8988T (cell line): ENCODE measurements at regions not wholly inside any gene's neighbourhood (a gene's known extent, or its start where the extent isn't known, plus 50 kb on each side); places are given as distances from the start of the nearest gene placed in this dataset.
"Not testable (repeated sequence)": the region's sequence is repeated elsewhere in the genome, so short reads cannot be mapped to it uniquely, and the experiment has no call there.

Experiments
- DNase-seq: peaks from one replicate; pipeline ENCODE4 v3.0.0; 2011

GRCh38 chr5:26386532-26386931 is 651.9 kb downstream of the CDH9 start:
- no peak for DNase-seq

DNA sequence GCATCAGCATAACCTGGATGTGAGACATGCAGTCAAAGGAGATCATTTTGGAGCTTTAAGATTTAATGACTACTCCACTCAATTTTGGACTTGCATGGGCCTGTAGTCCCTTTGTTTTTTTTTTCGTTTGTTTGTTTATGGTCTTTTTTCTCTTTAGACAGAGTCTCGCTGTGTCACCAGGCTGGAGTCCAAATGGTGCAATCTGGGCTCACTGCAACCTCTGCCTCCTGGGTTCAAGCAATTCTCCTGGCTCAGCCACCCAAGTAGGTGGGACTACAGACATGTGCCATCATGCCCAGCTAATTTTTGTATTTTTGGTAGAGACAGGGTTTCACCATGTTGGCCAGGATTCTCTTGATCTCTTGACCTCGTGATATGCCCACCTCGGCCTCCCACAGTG is 673.8 kb downstream of the CDH9 start:
- not testable (repeated sequence) for DNase-seq

GRCh38 chr5:26343801-26344325 is 694.5 kb downstream of the CDH9 start:
- no peak for DNase-seq

DNA sequence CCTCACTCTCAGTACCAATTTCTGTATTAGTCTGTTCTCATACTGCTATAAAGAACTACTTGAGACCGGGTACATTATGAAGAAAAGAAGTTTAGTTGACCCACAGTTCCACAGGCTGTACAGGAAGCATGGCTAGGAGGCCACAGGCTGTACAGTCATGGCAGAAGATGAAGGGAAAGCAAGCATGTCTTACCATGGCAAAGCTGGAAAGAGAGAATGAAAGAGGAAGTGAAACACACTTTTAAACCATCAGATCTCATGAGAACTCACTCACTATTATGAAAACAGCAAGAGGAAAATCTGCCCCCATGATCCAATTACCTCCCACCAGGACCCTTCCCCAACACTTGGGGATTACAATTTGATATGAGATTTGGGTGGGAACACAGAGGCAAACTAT is 698.8 kb downstream of the CDH9 start:
- no peak for DNase-seq

- no peak for DNase-seq
Observed at GRCh38 chr5:26329562-26330189, 708.7 kb downstream of the CDH9 start.

DNA sequence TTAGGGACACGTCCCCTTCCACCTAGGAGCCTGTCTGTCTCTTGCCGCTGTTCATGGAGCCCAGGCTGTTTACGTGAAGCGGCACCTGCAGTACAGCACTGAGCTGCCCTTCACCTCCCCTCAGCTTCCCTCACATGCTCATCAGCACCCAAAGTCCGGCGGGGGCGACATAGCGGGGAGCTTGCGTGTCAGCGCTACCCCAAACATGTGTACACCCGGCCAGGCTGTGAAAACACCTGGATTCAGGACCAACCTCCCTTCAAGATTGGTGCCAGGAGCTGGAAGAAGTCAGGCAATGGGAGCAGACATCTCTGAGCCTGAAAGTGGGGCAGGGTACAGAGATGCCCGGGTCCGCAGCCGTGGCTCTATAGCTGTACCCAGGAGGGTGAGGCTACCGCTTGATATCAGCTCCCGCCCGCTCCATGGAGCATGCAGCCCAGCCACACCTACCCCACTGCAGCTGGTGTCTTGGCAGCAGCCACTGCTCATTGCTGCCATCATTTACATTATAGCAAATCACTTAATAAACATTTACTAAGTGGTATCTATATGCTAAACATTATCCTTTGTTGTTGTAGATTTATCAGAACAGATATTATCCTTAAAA is 712.1 kb downstream of the CDH9 start:
- no peak for DNase-seq

GRCh38 chr5:26325432-26325831 is 713.0 kb downstream of the CDH9 start:
- not testable (repeated sequence) for DNase-seq

- DNase-seq: not testable (repeated sequence)
Observed at GRCh38 chr5:26324273-26324895, 714.0 kb downstream of the CDH9 start.

- no peak for DNase-seq
Observed at GRCh38 chr5:26323794-26324193, 714.6 kb downstream of the CDH9 start.

- no peak for DNase-seq
Observed at GRCh38 chr5:26321278-26321677, 717.1 kb downstream of the CDH9 start.

DNA sequence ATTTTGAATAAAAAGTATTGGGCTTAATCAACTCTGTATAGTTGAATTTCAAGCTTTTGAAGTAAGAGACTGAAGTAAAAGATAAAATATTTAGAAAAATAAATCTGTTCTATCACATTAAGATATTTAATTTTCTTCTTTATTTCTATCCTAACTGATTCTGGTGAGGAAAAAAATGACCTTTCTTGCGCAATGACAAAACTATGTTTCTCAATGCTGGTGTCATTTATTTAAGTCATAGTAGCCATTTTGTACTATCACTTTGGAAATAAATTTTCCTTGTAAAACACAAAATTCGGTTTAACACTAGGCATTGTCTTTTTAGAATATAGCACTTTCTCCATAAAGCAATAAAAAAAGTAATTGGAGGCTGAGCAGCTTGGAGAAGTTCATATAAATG is 728.0 kb downstream of the CDH9 start:
- DNase-seq: no peak

DNA sequence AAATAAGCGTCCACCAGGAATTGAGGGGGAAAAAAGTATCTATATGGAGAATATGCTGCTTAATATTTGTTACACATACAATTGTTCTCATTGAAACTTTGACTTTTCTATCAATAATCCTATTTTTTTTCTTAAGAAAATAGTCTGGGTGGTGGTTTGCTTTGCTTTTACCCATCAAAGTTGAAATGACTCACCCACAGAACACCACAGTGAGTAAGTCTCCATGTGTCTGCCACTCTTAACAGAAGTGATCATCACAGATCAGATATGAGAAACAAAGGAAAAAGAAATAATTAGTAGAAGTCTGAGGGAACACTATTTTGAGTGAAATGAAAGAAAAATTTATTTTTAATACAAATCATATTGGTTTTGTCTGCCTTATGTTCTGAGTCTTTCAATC is 742.8 kb downstream of the CDH9 start:
- DNase-seq: no peak

DNA sequence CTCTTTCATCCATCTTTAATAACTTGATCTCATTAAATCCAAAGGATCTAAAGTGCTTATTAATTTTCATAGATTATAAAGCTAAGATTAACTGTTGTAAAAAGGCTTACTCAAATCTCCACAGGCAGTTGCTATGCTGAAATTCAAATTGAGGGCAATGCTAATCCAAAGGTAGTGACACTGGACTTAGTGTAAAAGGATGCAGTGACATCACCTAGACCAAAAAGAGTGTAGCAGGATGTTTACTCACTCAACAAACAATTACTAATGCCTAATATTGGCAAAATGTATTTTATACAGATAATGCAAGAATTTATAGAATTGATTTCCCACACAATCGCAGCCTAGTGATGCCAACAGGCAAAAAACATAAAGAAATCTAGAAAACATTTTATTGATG is 756.2 kb downstream of the CDH9 start:
- no peak for DNase-seq

DNA sequence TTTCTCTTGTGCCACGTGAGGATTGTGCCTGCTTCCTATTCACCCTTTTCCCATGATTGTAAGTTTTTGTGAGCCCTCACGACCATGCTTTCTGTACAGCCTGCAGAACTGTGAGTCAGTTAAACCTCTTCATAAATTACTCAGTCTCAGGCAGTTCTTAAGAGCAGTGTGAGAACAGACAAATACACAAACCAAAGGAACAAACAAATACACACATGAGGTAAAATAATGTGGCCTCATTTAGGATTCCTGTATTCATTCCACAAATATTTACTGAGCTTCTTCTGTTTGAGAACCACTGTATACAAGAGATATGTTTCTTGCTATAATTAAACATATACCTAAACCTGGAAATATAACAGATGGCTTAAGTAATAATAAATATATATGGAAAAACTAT is 760.3 kb downstream of the CDH9 start:
- no peak for DNase-seq

DNA sequence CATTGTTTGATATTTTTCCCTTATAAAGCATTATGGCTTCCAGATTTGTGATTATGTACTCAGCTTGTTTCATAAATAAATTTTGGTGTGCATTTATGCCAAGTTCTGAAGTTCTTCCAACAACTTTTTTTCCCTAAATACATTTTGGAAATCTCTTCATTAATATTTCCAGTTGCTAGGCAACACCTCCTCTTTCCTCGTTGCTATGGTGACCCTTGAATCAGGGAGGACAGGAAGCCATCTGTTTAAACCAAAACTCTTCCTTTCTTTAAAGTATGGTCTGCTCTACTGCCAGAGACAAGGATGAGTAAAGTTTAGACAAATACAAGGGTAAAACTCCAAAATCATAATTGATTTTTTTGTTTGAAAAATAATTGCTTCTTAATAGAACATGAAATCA is 779.3 kb downstream of the CDH9 start:
- no peak for DNase-seq

DNA sequence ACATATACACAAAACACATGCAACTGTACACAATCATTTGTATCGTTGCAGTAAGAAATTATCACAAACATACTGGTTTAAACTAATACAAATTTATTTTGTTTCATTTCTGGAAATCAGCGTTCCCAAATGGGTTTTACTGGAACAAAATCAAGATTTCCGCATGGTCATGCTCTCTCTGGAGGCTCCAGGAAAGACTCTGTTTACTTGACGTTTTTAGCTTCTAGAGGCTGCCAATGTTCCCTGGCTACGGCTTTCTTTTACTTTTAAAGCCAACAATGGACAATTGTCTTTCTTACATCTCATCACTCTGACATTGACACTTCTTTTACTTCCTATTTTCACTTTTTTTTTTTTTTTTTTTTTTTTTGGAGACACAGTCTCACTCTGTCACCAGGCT is 793.1 kb downstream of the CDH9 start:
- no peak for DNase-seq

DNA sequence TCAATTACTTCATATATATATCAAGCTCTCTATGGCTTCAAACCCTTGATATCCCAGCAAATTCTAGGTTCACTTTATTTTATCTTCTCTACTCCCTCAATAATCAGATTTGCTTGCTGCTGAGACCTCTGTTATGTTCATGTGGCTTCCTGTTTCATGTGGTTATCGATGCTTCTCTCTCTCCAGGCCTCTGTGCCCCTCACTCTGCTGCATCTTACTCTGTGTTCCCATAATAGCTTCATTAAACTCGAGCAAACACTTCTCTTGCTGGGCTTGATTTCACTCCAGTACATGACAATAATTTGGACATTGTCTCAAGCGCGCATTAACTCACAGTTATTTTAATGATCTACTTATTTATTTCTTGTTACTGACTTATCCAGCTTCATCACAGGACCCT is 798.8 kb downstream of the CDH9 start:
- no peak for DNase-seq

GRCh38 chr5:26237489-26237888 is 800.9 kb downstream of the CDH9 start:
- DNase-seq: no peak

GRCh38 chr5:26236936-26237335 is 801.5 kb downstream of the CDH9 start:
- DNase-seq: no peak

DNA sequence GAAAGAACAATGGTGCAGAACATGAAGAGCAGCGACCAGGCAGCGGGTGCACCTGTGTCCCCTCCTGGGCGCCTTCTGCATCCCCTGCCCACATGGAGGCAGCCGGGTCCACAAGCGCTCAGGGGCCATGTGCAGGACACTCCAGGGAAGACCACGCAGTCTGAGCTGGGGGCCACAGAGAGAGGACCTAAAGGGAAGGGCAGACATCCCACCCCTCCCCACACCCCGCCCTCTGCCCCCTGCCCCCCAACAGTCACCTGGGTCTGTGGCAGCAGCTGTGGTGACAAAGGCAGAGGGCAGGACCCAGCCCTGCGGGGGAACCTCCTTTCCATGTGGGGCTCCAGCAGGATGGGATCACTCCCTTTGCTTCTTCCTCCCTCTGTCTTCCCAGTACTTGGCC is 805.7 kb downstream of the CDH9 start:
- DNase-seq: no peak

GRCh38 chr5:26231316-26231715 is 807.1 kb downstream of the CDH9 start:
- DNase-seq: no peak

DNA sequence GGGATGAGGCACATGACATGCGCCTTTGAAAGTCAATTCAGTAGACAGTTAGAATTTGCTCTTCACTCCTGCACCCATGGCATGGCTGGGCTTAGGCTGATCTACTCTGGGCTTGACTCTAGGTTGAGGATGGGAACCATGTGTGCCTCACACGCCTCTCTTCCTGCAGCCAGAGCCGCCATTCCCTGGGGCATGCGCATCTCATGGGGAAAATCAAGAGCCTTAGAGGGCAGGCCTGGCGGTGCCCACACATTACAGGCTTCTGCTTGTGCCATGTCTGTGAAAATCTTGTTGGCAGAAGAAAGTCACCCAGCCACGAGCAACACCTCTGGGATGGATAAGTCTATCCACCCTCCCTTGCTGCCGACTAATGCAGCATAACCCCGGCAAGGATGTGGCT is 808.5 kb downstream of the CDH9 start:
- no peak for DNase-seq

DNA sequence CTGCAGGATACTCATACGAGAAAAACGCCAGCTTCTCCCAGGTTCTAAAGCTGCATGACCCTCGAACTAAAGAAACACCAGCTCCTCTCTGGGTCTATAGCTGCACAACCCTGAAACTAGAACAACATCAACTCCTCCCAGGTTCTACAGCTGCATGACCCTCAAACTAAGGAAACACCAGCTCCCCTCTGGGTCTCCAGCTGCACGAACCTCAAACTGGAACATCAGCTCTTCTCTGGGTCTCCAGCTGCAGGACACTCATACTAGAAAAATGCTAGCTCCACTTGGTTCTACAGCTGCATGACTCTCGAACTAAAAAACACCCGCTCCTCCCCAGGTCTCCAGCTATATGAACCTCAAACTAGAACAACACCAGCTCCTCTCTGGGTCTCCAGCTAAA is 811.1 kb downstream of the CDH9 start:
- no peak for DNase-seq

- no peak for DNase-seq
Observed at GRCh38 chr5:26205121-26205520, 833.3 kb downstream of the CDH9 start.

GRCh38 chr5:26193626-26194025 is 844.8 kb downstream of the CDH9 start:
- no peak for DNase-seq
